ENCODE measurements at regions not wholly inside any gene's neighbourhood (a gene's known extent, or its start where the extent isn't known, plus 50 kb on each side); places are given as distances from the start of the nearest gene placed in this dataset.

DNA sequence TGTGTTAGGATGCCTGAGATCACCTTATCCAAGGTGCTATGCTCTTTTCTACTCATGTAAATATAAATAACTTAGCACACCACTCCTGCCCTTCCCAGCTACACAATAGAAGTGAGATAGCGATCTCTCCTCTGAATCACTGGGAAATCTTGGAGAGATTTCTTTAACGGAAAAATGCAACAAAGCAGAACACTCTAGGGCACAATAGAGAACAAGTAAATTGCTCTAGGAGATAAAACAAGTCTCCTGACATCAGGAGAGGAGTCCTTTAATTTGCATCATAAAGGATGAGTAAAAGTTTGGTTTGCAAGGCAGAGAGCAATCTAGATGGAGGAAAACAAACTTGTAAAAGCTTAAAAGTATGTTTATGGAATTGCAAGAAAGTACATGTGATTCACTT, 224.1 kb downstream of the PAX3 start:
- in situ Hi-C loops (cut with HindIII; ENCODE audit: low pct_ligation_motif_present, low pct_unique_long_range_greater_than_20kb, low sequenced_read_pairs) = no loop called here
- DNase-seq = no peak

DNA sequence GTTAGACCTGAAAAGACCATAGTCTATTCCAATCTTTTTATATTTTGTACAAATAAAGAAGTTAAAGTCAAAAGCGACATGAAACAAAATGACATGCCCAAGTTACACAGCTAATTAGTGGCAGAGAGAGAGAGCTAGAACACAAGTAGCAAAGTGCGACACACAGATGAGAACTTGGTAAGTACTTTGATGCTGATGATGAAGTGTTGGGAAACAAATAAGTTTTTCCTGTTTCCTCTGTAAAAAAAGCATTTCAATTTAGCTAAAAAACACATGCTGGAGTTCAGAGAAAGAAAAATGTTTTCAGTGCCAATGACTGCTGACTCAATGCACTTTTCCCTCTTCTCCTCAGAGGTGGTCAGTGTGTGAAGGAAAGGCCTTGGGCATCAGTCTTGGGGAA, 226.9 kb downstream of the PAX3 start:
- DNase-seq = no peak
- in situ Hi-C loops (cut with HindIII; ENCODE audit: low pct_ligation_motif_present, low pct_unique_long_range_greater_than_20kb, low sequenced_read_pairs) = no loop called here

DNA sequence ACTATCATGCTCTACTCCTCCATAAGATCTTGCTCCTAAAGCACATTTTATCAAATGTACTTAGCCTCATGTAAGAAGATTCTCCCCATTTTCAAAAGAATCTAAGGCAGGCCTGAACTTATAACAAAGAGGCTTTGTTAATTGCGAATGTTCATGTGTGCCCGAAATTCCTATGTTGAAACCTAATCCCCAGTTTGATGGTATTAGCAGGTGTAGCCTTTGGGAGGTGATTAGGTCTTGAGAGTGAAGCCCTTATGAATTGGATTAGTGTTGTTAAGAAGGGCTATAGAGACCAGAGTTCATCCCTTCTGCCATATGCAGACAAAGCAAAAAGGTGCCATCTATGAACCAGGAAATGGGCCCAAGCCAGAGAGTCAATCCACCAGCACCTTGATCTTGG, 234.5 kb downstream of the PAX3 start:
- in situ Hi-C loops (cut with HindIII; ENCODE audit: low pct_ligation_motif_present, low pct_unique_long_range_greater_than_20kb, low sequenced_read_pairs) = no loop called here
- DNase-seq = no peak

DNA sequence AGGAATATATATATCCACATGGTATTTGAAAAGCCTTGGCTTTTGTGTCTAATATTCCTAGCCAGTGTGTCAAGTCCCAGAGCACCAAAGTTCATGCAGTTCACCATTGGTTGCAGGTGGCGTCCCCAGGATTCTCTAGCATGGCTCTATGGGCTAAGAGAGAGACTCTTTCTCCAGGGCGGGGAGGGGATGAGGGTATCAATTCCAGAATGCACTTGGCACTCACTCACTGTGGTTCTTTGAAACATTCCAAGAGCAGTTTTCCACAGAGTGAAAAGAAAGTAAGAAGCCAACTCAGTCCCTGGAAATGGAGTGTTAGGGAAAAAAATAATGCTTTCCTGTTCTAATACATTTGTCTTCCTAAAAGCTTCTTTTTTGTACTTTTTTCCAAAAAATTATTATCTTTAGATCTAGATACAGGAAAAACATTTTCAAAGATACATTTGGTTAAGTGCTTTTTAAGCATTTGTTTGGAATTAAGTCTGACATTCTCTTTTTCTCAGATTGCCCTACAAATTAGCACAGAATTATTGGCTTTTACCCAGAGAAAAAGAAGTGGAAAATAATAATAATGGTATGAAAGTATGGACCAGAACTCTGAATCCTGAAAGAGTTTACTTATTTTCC, 239.9 kb downstream of the PAX3 start:
- in situ Hi-C loops (cut with HindIII; ENCODE audit: low pct_ligation_motif_present, low pct_unique_long_range_greater_than_20kb, low sequenced_read_pairs) = no loop called here
- DNase-seq = no peak

DNA sequence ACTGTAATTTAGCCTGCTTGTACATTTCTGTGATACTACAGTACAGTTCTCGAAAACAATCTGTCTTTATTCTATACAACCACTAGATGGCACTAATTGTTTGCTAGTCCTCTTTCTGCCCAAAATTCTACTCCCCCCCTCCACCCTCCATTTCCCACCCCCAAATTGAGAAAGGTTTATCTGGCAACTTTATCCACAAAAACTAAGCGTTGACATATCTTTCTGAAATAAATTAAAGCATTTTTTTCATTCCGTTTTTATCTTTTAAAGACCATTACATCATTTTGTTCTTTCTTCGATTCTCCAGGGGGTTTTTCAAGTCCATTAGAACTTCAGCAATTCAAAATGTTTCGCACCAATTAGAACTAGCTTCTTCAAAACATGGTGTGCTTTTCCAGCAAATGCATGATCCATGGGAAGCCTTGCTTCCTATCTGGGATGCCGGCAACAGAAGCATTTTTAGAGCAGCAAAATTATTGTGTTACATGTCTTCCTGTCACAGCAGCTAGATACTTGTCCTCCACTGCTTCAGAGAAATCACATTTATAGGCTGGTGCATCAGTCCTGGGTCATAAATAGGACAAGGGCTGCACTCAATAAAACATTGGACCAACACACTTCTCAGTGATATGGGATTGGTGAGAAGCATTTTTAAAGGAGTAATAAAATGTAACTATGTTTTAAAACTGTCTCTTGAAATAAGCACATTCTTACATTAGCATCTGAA, 241.3 kb downstream of the PAX3 start:
- DNase-seq = peak; percentile 38
- in situ Hi-C loops (cut with HindIII; ENCODE audit: low pct_ligation_motif_present, low pct_unique_long_range_greater_than_20kb, low sequenced_read_pairs) = no loop called here

DNA sequence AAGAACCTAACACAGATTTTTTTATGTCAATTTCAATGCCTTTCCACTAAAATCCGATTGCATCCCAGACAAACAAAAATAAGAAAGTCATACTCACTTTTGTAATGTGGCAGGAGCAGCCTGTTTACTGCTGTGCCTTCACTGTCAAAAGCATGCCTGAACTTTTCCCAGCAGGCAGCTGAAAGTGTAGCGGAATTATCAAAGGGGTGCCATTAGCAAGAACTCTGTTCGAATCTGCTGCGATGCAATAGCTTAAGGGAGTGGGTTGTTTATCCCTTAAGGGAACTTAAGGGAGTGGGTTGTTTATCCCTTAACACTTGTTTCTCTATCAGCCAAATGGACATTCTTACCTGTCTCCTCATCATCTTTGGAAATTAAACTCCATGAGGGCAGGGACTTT, 243.5 kb downstream of the PAX3 start:
- no peak for DNase-seq
- in situ Hi-C loops (cut with HindIII; ENCODE audit: low pct_ligation_motif_present, low pct_unique_long_range_greater_than_20kb, low sequenced_read_pairs) = no loop called here

DNA sequence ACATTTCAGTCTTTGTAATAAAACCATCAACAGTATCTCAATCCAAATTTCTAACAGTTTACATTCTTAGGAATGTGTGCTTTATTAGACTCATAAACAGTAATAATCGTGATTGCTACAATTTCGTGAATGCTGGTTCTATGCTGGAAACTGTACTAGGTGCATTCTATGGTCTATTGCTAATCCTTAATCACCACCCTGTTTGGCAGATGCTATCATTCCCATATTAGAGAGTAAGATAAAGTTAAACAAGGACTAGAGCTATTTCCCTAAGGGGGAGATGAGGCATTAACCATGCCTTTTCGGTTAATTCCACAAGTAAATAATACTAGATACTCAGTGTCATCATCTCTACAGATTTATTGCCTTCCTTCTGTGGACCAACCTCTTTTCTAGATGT, 244.0 kb downstream of the PAX3 start:
- in situ Hi-C loops (cut with HindIII; ENCODE audit: low pct_ligation_motif_present, low pct_unique_long_range_greater_than_20kb, low sequenced_read_pairs) = no loop called here
- DNase-seq = no peak

DNA sequence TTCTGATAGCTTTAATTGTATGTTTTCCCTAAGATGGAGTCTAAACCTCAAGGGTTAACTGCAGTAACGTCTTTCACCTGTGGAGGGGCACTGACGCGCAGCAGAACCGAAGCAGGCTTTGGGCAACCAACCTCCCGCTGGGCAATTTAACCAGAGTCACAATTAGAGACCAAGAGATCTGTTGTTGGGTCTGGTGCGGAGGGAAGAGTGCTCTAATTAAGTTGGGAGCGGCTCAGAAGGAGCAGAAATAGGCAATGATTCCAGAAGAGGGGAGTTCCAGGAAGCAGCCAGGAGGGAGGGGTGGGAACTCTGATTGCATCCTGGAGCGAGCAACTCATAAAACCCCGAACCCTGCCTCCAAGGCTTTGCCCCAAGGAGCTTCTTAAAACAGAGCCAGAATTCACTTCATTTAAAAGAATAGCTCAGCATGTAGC, 245.8 kb downstream of the PAX3 start:
- DNase-seq = peak; percentile 18
- in situ Hi-C loops (cut with HindIII; ENCODE audit: low pct_ligation_motif_present, low pct_unique_long_range_greater_than_20kb, low sequenced_read_pairs) = no loop called here

DNA sequence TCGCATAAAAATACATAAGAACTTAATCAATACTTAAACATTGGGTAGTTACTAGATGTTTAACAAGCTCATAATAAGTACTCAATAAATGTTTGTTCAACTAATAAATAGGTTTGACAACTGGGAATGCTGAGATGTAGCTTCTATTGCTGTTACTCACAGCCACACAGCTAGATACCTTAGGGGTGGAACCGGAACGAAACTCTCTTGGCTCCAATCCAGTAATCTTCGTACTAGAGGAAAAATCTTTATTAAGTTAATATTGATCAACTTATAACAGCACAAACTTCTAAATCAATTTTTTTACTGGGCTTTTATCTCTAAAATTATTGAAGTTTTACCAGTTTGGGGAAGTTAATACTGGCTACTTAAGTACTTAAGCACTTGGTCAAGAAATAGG, 247.8 kb downstream of the PAX3 start:
- in situ Hi-C loops (cut with HindIII; ENCODE audit: low pct_ligation_motif_present, low pct_unique_long_range_greater_than_20kb, low sequenced_read_pairs) = no loop called here

DNA sequence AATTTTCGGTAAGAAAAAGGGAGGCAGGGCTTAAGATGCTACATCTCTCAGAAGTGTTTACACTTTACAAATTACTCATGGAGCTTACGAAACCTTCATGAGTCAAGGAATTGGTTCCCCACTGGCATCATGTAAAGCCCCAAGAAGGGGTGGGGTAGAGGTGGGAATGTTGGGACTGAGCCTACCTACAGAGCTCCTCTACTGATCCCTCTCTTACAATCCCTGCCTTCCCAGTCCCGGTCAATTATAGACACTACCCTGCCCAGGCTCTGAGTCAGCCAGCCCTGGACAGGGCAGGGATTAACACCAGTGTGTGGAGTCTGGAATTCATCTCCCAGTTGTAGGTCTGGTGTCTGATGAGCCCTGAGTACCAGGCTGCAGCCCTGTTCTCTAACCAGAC, 248.9 kb downstream of the PAX3 start:
- in situ Hi-C loops (cut with HindIII; ENCODE audit: low pct_ligation_motif_present, low pct_unique_long_range_greater_than_20kb, low sequenced_read_pairs) = no loop called here
- no peak for DNase-seq

More for the DNA sequence above, 247.8 kb downstream of the PAX3 start:
- no peak for DNase-seq

DNA sequence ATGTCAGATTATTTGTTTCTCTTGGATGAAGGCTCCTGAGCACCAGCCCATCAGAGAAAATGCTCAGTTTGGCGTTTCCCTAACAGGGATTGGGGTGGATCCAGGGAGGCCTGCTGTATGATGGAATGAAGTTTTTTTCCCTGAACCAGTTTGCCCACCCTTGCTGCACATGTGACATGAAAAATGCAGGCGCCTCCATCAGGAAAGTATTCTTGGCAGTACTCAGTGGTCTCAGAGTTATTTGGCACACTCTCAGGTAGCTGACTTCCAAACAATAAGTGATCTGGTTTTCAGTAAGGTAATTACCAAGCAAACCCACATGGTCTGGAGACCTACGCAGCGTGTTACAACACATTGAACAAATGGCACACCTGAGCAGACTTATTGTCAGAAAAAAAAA, 254.9 kb downstream of the PAX3 start:
- DNase-seq = no peak
- in situ Hi-C loops (cut with HindIII; ENCODE audit: low pct_ligation_motif_present, low pct_unique_long_range_greater_than_20kb, low sequenced_read_pairs) = no loop called here

DNA sequence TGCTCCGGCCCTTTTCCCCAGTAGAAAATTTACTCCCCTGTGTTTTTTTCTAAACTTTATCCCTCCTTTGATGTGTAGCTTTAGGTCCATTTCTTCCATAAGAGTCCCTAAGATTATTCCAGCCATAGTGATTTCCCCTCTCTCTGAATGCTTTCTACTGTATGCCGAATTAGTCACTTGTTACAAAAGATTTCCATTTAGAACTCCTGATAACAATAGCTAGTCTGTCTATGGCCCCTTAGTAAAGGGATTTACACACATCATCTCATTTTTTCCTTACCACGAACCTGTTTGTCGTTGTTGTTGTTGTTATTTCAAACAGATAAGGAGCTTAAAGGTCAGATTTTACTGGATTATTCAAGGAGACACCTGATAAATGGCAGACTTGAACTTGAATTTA, 256.1 kb downstream of the PAX3 start:
- DNase-seq = no peak
- in situ Hi-C loops (cut with HindIII; ENCODE audit: low pct_ligation_motif_present, low pct_unique_long_range_greater_than_20kb, low sequenced_read_pairs) = no loop called here

DNA sequence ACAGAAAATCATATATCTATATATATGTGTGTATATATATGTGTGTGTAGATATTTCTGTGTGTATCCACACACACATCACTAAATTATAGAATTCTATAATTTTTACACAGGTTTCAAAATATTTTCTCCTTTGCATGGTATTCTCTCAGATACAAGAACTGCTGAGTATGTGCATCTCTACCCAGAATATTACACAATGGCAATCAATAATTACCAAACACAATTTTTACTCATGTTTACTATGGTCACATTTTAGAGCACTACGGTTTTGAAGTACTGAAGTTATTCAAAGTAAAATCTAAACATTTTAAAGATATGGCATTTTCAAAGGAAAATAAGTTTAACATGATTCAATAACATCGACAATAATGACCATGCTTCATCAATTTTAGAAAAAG, 258.5 kb downstream of the PAX3 start:
- no peak for DNase-seq
- in situ Hi-C loops (cut with HindIII; ENCODE audit: low pct_ligation_motif_present, low pct_unique_long_range_greater_than_20kb, low sequenced_read_pairs) = no loop called here

DNA sequence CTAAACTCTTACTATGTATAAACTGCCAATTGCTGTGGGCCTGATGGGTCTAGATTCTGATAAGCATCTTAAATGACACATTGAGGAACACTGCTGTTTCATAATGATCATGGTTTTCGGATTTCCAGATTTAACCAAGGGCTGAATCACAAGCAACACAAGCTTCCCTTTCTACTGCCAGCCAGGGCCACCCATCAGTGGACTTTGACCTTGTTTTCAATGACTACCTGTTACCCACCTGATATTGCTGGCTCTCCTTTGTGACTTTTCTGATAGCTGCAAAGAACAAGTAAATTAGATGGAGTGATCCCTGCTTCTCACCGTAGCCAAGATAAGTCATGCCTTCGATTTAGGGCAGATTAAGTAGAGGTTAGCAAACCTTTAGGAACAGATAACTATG, 259.0 kb downstream of the PAX3 start:
- no peak for DNase-seq
- in situ Hi-C loops (cut with HindIII; ENCODE audit: low pct_ligation_motif_present, low pct_unique_long_range_greater_than_20kb, low sequenced_read_pairs) = no loop called here

DNA sequence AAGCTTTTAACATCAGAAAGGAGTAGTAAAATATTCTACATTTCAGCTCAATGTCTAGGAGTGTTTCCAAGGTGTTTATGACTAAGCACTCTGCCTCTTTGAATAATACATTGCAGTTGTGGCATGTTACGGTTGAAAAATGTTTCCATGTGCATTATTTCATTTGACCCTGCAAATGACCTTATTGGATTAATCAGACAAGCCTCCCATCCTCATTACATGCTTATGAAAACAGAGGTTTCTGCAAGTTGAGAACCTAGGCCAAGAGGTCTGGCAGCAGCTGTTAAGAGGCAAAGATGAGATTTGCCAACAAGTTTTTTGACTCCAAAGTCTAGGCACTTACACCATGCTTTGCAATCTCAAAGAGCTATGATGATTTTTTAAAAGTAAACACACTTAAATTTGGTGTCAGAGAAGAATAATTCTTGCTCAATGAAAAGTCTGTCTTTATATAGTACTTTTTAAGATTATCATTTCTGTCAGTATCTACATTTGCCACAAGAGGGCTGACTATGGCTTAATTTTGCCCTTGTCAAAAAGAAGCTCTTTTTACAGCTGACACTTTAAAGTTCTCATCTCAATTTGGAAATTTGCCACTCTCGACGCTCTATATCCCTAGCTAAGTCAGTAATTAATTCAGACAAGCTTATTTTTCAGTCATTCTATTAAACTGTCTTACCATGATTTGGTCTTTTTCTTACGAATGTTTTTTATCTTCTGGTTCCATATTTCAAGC, 260.6 kb downstream of the PAX3 start:
- in situ Hi-C loops (cut with HindIII; ENCODE audit: low pct_ligation_motif_present, low pct_unique_long_range_greater_than_20kb, low sequenced_read_pairs) = no loop called here
- DNase-seq = peak; percentile 24

DNA sequence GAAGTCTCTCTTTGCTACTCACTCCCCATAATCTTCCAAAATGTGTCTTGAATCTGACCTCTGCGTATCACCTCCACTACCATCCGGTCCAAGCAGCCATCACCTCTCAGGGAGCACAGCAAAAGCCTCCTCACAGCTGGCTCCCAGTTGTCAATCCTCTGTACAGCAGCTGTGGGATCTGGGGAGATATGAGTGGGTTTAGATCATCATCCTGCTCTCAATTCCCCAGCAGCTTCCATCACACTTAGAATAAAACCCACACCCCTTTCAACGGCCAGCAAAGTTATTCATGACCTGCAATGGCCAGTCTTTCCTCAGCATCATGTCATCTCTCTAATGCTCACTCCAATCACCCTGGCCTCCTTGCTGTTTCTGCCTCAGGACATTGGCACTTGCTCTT, 261.6 kb downstream of the PAX3 start:
- in situ Hi-C loops (cut with HindIII; ENCODE audit: low pct_ligation_motif_present, low pct_unique_long_range_greater_than_20kb, low sequenced_read_pairs) = no loop called here

DNA sequence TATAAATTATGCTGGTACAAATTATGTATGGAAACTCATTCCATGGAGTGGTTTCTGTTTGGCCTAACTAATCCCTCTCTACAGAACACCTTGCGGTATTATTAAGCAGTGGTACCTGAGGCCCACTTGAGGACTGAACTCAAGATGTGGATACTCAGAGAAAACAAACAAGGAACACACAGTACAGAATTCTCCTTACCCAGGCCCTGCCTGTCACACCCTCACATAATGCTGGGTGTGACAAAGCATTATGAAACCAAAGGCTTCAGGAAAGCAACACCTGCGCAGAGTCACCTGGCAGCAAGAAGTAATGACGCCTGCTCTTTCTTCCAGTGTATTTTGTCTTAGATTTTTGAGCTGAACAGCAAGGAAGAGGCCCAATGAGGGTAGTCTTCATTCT, 264.7 kb downstream of the PAX3 start:
- DNase-seq = no peak
- in situ Hi-C loops (cut with HindIII; ENCODE audit: low pct_ligation_motif_present, low pct_unique_long_range_greater_than_20kb, low sequenced_read_pairs) = no loop called here

More for the DNA sequence above, 261.6 kb downstream of the PAX3 start:
- no peak for DNase-seq

DNA sequence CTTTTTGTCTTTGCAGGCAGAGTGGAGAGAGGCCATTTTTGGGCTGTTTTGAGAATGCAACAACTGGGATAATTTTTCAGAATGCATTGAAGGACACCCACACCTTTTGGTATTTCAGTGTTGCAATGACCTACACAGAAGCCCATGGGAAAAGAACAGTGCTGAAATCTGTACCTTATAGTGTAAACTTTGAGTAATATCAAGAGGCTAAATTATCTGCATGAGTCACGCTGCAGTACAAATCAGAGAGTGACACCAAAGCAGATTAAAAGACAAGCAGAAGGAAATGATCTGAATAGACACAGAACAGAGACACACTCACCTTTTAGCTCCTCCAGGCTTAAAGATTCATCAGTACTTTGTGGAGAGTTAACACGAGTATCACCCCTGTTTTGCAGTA, 265.3 kb downstream of the PAX3 start:
- DNase-seq = no peak
- in situ Hi-C loops (cut with HindIII; ENCODE audit: low pct_ligation_motif_present, low pct_unique_long_range_greater_than_20kb, low sequenced_read_pairs) = no loop called here

DNA sequence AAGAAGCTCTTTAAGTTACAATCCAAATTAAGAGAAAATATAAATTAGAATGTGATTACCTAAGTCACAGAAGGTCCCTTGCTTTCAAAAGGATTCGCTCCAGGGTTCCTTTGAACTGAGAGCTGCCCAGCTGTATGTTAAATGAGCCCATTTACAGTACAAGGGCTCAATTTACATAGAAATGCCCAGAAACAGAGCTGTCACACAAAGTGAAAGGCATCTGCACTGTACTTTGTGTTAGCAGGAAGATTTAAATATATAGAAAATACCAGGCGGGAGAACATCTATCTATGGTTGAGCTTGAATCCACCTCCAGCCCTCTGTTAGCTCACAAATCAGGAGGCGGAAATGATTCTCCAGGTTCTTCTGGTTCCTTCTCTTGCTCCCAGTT, 272.9 kb downstream of the PAX3 start:
- in situ Hi-C loops (cut with HindIII; ENCODE audit: low pct_ligation_motif_present, low pct_unique_long_range_greater_than_20kb, low sequenced_read_pairs) = no loop called here
- no peak for DNase-seq

Data from ACHN (cell line).